ENCODE measurements at regions not wholly inside any gene's neighbourhood (a gene's known extent, or its start where the extent isn't known, plus 50 kb on each side); places are given as distances from the start of the nearest gene placed in this dataset.

GRCh38 chr12:19833775-19834501, 394.6 kb downstream of the AEBP2 start:
- no peaks in the 10 kb centered on the region for H3K27me3 ChIP-seq (ENCODE audit: control insufficient read depth in 4 of 4, insufficient read depth in 4 of 4, low read length in 3 of 4)
- no peak overlapping the region for H3K9ac ChIP-seq (ENCODE audit: low read depth in 1 of 2, low read length in 2 of 2)
- H3K4me1 ChIP-seq (ENCODE audit: control insufficient read depth in 4 of 4, insufficient read depth in 4 of 4, low read length in 3 of 4) = no peaks in the 10 kb centered on the region
- no peaks in the 10 kb centered on the region for H3K36me3 ChIP-seq (ENCODE audit: control insufficient read depth in 4 of 4, insufficient read depth in 3 of 4, low read depth in 1 of 4, low read length in 3 of 4)
- WGBS = 69% methylated on average over 2 of the region's 2 CpGs
- H3K4me3 ChIP-seq (ENCODE audit: low read depth in 1 of 3, low read length in 3 of 3) = no peak overlapping the region
- H3K9me3 ChIP-seq (ENCODE audit: control insufficient read depth in 4 of 4, low read length in 3 of 4) = no peaks in the 10 kb centered on the region
- no peak overlapping the region for H3K27ac ChIP-seq (ENCODE audit: low read depth in 1 of 2, low read length in 2 of 2)
- TF ChIP-seq, protein P1, sequence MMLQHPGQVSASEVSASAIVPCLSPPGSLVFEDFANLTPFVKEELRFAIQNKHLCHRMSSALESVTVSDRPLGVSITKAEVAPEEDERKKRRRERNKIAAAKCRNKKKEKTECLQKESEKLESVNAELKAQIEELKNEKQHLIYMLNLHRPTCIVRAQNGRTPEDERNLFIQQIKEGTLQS (IDR thresholded peaks at IDR 0.05) = no peak
- TF ChIP-seq EGR1 (IDR thresholded peaks at IDR 0.05; ENCODE audit: low read depth in 2 of 2) (no peak), MAX (IDR thresholded peaks at IDR 0.05) (no peak), JUND (IDR thresholded peaks at IDR 0.05) (no peak), REST (IDR thresholded peaks at IDR 0.05) (no peak), ZBTB33 (IDR thresholded peaks at IDR 0.05) (no peak), YY1 (IDR thresholded peaks at IDR 0.05) (no peak), FOXA1 (IDR thresholded peaks at IDR 0.05) (no peak), CTCF (IDR thresholded peaks at IDR 0.05; ENCODE audit: low read depth, low read length, missing input control) (no peak), TAF1 (conservative IDR thresholded peaks at IDR 0.05) (no peak), RAD21 (IDR thresholded peaks at IDR 0.05) (no peak), GABPA (IDR thresholded peaks at IDR 0.05 in 1 of 2, conservative IDR thresholded peaks at IDR 0.05 in 1 of 2) (no peak)
- no peak for DNase-seq (ENCODE audit: low spot score)

GRCh38 chr12:19834592-19834991, 395.3 kb downstream of the AEBP2 start:
- no peaks in the 10 kb centered on the region for H3K27me3 ChIP-seq (ENCODE audit: control insufficient read depth in 4 of 4, insufficient read depth in 4 of 4, low read length in 3 of 4)
- H3K27ac ChIP-seq (ENCODE audit: low read depth in 1 of 2, low read length in 2 of 2) = no peak overlapping the region
- no peak for TF ChIP-seq JUND (IDR thresholded peaks at IDR 0.05)
- TF ChIP-seq RAD21 (IDR thresholded peaks at IDR 0.05) = no peak
- TF ChIP-seq YY1 (IDR thresholded peaks at IDR 0.05) = no peak
- TF ChIP-seq RXRA (IDR thresholded peaks at IDR 0.05) = no peak
- TF ChIP-seq SP1 (IDR thresholded peaks at IDR 0.05) = no peak
- TF ChIP-seq EGR1 (IDR thresholded peaks at IDR 0.05; ENCODE audit: low read depth in 2 of 2) = no peak
- TF ChIP-seq ZBTB33 (IDR thresholded peaks at IDR 0.05) = no peak
- TF ChIP-seq FOXA1 (IDR thresholded peaks at IDR 0.05) = no peak
- TF ChIP-seq NR2F2 (IDR thresholded peaks at IDR 0.05) = no peak
- no peaks in the 10 kb centered on the region for H3K9me3 ChIP-seq (ENCODE audit: control insufficient read depth in 4 of 4, low read length in 3 of 4)
- no peak overlapping the region for H3K4me3 ChIP-seq (ENCODE audit: low read depth in 1 of 3, low read length in 3 of 3)
- H3K36me3 ChIP-seq (ENCODE audit: control insufficient read depth in 4 of 4, insufficient read depth in 3 of 4, low read depth in 1 of 4, low read length in 3 of 4) = no peaks in the 10 kb centered on the region
- H3K9ac ChIP-seq (ENCODE audit: low read depth in 1 of 2, low read length in 2 of 2) = no peak overlapping the region
- H3K4me1 ChIP-seq (ENCODE audit: control insufficient read depth in 4 of 4, insufficient read depth in 4 of 4, low read length in 3 of 4) = no peaks in the 10 kb centered on the region
- no peak for DNase-seq (ENCODE audit: low spot score)
